HG02970 (cell line): ENCODE measurements at regions not wholly inside any gene's neighbourhood (a gene's known extent, or its start where the extent isn't known, plus 50 kb on each side); places are given as distances from the start of the nearest gene placed in this dataset.

Experiments
- ATAC-seq: cut with Tn5 transposase; IDR thresholded peaks from one replicate; pipeline ENCODE4 v1.9.1; 2021; ENCODE audit warnings: mild to moderate bottlenecking, moderate library complexity, moderate number of reproducible peaks; ENCODE audit not compliant: unreplicated experiment, low FRiP score

GRCh38 chr7:47149208-47149839 lies 432.6 kb downstream of the TNS3 start:
- ATAC-seq = no peak

GRCh38 chr7:47148536-47149207 lies 433.2 kb downstream of the TNS3 start:
- ATAC-seq = no peak

GRCh38 chr7:47147213-47147631 lies 434.7 kb downstream of the TNS3 start:
- no peak for ATAC-seq

- ATAC-seq = no peak
These were observed 435.9 kb downstream of the TNS3 start for GRCh38 chr7:47145982-47146381.

- no peak for ATAC-seq
These were observed 436.7 kb downstream of the TNS3 start for GRCh38 chr7:47145186-47145725.

GRCh38 chr7:47143339-47143738 lies 438.6 kb downstream of the TNS3 start:
- ATAC-seq = no peak

- no peak for ATAC-seq
These were observed 439.1 kb downstream of the TNS3 start for GRCh38 chr7:47142867-47143175.

- no peak for ATAC-seq
These were observed 439.6 kb downstream of the TNS3 start for GRCh38 chr7:47142169-47142866.

GRCh38 chr7:47132471-47132870 lies 449.4 kb downstream of the TNS3 start:
- ATAC-seq = no peak

- ATAC-seq = no peak
These were observed 453.2 kb downstream of the TNS3 start for GRCh38 chr7:47128700-47129099.

GRCh38 chr7:47125529-47125928 lies 456.4 kb downstream of the TNS3 start:
- no peak for ATAC-seq

- no peak for ATAC-seq
These were observed 462.5 kb downstream of the TNS3 start for GRCh38 chr7:47119261-47119865.

- no peak for ATAC-seq
These were observed 477.7 kb downstream of the TNS3 start for GRCh38 chr7:47104206-47104549.

- no peak for ATAC-seq
These were observed 478.3 kb downstream of the TNS3 start for GRCh38 chr7:47103498-47104205.

- no peak for ATAC-seq
These were observed 479.5 kb downstream of the TNS3 start for GRCh38 chr7:47102331-47102841.

GRCh38 chr7:47100817-47101435 lies 481.0 kb downstream of the TNS3 start:
- ATAC-seq = no peak

GRCh38 chr7:47100148-47100816 lies 481.6 kb downstream of the TNS3 start:
- no peak for ATAC-seq

GRCh38 chr7:47097431-47097830 lies 484.5 kb downstream of the TNS3 start:
- no peak for ATAC-seq

GRCh38 chr7:47095946-47096345 lies 486.0 kb downstream of the TNS3 start:
- ATAC-seq = no peak

GRCh38 chr7:47094462-47094861 lies 487.4 kb downstream of the TNS3 start:
- no peak for ATAC-seq
